GM12878 (cell line): ENCODE measurements at regions not wholly inside any gene's neighbourhood (a gene's known extent, or its start where the extent isn't known, plus 50 kb on each side); places are given as distances from the start of the nearest gene placed in this dataset.

Source experiments
- ATAC-seq: fragments of 200-7000 bp; cut with Tn5 transposase; 3 replicates; pipeline ENCODE4 v1.9.1; 2020; ENCODE audit warnings: mild to moderate bottlenecking, moderate library complexity
- BruUV-seq: library from RNA; stranded (reverse); fragments of 400-500 nt; replicated peaks from 2 replicates; lab custom pipeline; 2021; lab: Mats Ljungman, UMichigan
- CTCF ChIA-PET: fragments of 300-600 bp; sonication (Branson Sonifier 250); formaldehyde crosslinking; extraction: SDS; loops from one replicate; lab custom pipeline; 2021; ENCODE audit warnings: inconsistent platforms; lab: Yijun Ruan, JAX
- POLR2A ChIA-PET: fragments of 350-600 bp; formaldehyde crosslinking; extraction: SDS; loops from one replicate; lab custom pipeline; 2021; ENCODE audit warnings: inconsistent platforms; lab: Charles Lee
- RAD21 ChIA-PET: fragments of 300-600 bp; sonication (Branson Sonifier 250); formaldehyde crosslinking; loops from one replicate; lab custom pipeline; 2023; ENCODE audit warnings: antibody characterized with exemption; ENCODE audit not compliant: unreplicated experiment; lab: Charles Lee
- SMC1A ChIA-PET: fragments of 300-600 bp; sonication (Branson Sonifier 250); formaldehyde crosslinking; loops from one replicate; lab custom pipeline; 2023; ENCODE audit not compliant: unreplicated experiment, uncharacterized antibody; lab: Charles Lee
- DNase-seq: peaks from one replicate; pipeline ENCODE4 v3.0.0-alpha.2; 2011; ENCODE audit warnings: low read depth, low spot score
- FAIRE-seq: peaks from 3 replicates; lab custom pipeline; 2011; peaks lifted over from hg19 to GRCh38; lab: Jason Lieb, UNC
- H2AFZ ChIP-seq: 2 replicates; pipeline ENCODE4 v1.6.0; 2011; ENCODE audit warnings: low read depth, low read length, control low read depth; ENCODE audit not compliant: control insufficient read depth
- H3K27ac ChIP-seq: 2 replicates; pipeline ENCODE4 v1.5.1; 2011; ENCODE audit warnings: control low read depth; ENCODE audit not compliant: control insufficient read depth, insufficient read depth
- H3K27me3 ChIP-seq, 2 experiments: replicated peaks in 1 of 2; 2 replicates each; pipeline versions ENCODE4 v1.6.0 to v1.6.1; 2011; ENCODE audit warnings: low read length in 1 of 2; ENCODE audit not compliant: control insufficient read depth in 2 of 2, insufficient read depth in 2 of 2
- H3K36me3 ChIP-seq, 2 experiments: 2 replicates each; pipeline ENCODE4 v1.5.1; 2011; ENCODE audit warnings: low read length in 1 of 2; ENCODE audit not compliant: control insufficient read depth in 2 of 2, insufficient read depth in 2 of 2
- H3K4me1 ChIP-seq: 2 replicates; pipeline ENCODE4 v1.6.1; 2011; ENCODE audit warnings: mild to moderate bottlenecking, low read length, moderate library complexity, mixed read lengths; ENCODE audit not compliant: control insufficient read depth, insufficient read depth
- H3K4me2 ChIP-seq: 2 replicates; pipeline ENCODE4 v1.6.0; 2011; ENCODE audit warnings: control low read depth; ENCODE audit not compliant: control insufficient read depth, insufficient read depth
- H3K4me3 ChIP-seq: fragments of 200-600 bp; sonication (generic); 2 replicates; pipeline ENCODE4 v1.5.1; 2016
- H3K79me2 ChIP-seq: 2 replicates; pipeline ENCODE4 v1.6.0; 2011; ENCODE audit warnings: low read length; ENCODE audit not compliant: control insufficient read depth, insufficient read depth
- H3K9ac ChIP-seq: 2 replicates; pipeline ENCODE4 v1.8.0; 2011; ENCODE audit warnings: low read length, control low read depth, mixed read lengths; ENCODE audit not compliant: control insufficient read depth, insufficient read depth
- H3K9me3 ChIP-seq: replicated peaks from 3 replicates; pipeline ENCODE4 v1.5.1; 2011; ENCODE audit warnings: mild to moderate bottlenecking, low read length; ENCODE audit not compliant: control insufficient read depth, insufficient read depth
- H4K20me1 ChIP-seq: 2 replicates; pipeline ENCODE4 v1.6.0; 2011; ENCODE audit not compliant: control insufficient read depth, insufficient read depth
- ASH2L ChIP-seq: fragments of 300-600, 200-600 bp; sonication (generic); IDR thresholded peaks from 2 replicates; pipeline ENCODE4 v1.6.1; 2017; ENCODE audit warnings: low read depth, mild to moderate bottlenecking, borderline replicate concordance
- BHLHE40 ChIP-seq, 2 experiments: fragments of 450-650 bp in 1 of 2; IDR thresholded peaks; 2 replicates each; pipeline ENCODE4 v1.6.1; 2011 to 2017; ENCODE audit warnings: low read depth in 2 of 2, borderline replicate concordance in 1 of 2, improper control_type of control experiment in 1 of 2, low read length in 1 of 2, mild to moderate bottlenecking in 1 of 2
- CBFB ChIP-seq: IDR thresholded peaks from 2 replicates; pipeline ENCODE4 v1.6.1; 2016; ENCODE audit warnings: antibody characterized with exemption, low read depth
- CEBPB ChIP-seq, 2 experiments: fragments of 150-350 bp in 1 of 2; IDR thresholded peaks; 2 replicates each; pipeline ENCODE4 v1.6.1; 2012 to 2014; ENCODE audit warnings: low read depth in 2 of 2, low read length in 2 of 2, borderline replicate concordance in 1 of 2, inconsistent platforms in 1 of 2
- ESRRA ChIP-seq: IDR thresholded peaks from 2 replicates; pipeline ENCODE4 v1.6.1; 2012; ENCODE audit warnings: mild to moderate bottlenecking, low read length, improper control_type of control experiment
- ETV6 ChIP-seq, 2 experiments: fragments of 450-650 bp in 1 of 2; IDR thresholded peaks in 1 of 2; conservative IDR thresholded peaks in 1 of 2; 2 replicates each; pipeline ENCODE4 v1.6.1; 2014; ENCODE audit warnings: antibody characterized with exemption in 1 of 2, borderline replicate concordance in 1 of 2, low read depth in 1 of 2, mild to moderate bottlenecking in 1 of 2, moderate library complexity in 1 of 2
- KDM1A ChIP-seq: fragments of 200-600 bp; sonication (generic); IDR thresholded peaks from 2 replicates; pipeline ENCODE4 v1.6.1; 2016; ENCODE audit warnings: borderline replicate concordance
- MAX ChIP-seq: IDR thresholded peaks from 2 replicates; pipeline ENCODE4 v1.6.1; 2012; ENCODE audit warnings: low read depth, low read length, improper control_type of control experiment
- RB1 ChIP-seq: fragments of 450-650 bp; formaldehyde crosslinking; IDR thresholded peaks from 2 replicates; pipeline ENCODE4 v1.6.1; 2017; ENCODE audit warnings: mild to moderate bottlenecking, borderline replicate concordance
- REST ChIP-seq: IDR thresholded peaks from 2 replicates; pipeline ENCODE4 v1.6.1; 2012; ENCODE audit warnings: mild to moderate bottlenecking, low read depth, low read length
- ZNF622 ChIP-seq: fragments of 450-650 bp; IDR thresholded peaks from 2 replicates; pipeline ENCODE4 v1.6.1; 2017; ENCODE audit warnings: mild to moderate bottlenecking, inconsistent platforms
- WGBS: methylation state at CpG from one replicate; pipeline ENCODE4 v1.1.6; 2016; ENCODE audit warnings: low lambda C conversion rate; ENCODE audit not compliant: insufficient replicate concordance, insufficient coverage; ENCODE audit errors: missing lambda C conversion rate; 5-methylcytosine and 5-hydroxymethylcytosine counted together
- in situ Hi-C: fragments of 300-500 bp; cut with MboI; formaldehyde crosslinking; loops from 9 replicates; pipeline ENCODE4 v1.14.3; 2018; ENCODE audit warnings: mixed read lengths
- intact Hi-C: fragments of 100-400 bp; cut with micrococcal nuclease; formaldehyde crosslinking; loops from one replicate; pipeline ENCODE4 v1.14.2; 2022; ENCODE audit not compliant: unreplicated experiment
- TF ChIP-seq, protein P1 (sequence below): fragments of 450-650 bp; IDR thresholded peaks from 2 replicates; pipeline ENCODE4 v1.6.1; 2017; ENCODE audit warnings: mild to moderate bottlenecking, low read depth, inconsistent platforms; ENCODE audit not compliant: poor library complexity, severe bottlenecking

DNA sequence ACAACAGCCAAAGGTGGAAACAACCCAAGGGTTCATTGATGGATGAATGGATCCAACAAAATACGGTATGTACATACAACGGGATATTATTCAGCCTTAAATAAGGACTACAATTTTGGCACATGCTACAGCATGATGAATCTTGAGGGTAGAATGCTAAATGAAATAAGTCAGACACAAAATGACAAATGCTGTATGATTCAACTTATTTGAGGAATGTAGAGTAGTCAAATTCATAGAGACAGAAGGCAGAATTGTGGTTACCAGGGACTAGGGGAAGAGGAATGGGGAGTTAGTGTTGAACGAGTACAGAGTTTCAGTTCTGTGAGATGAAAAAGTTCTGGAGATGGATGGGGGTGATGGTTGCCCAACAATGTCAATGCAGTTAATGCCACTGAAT is 118.0 kb upstream of the PAXBP1 start:
- WGBS: 37% methylated on average over 3 of the region's 3 CpGs
- Histone ChIP-seq H3K9me3 (no peaks in the 10 kb centered on the region; the same call in 2 of the 3 replicates), H3K27ac (no peak overlapping the region), H3K79me2 (no peaks in the 10 kb centered on the region), H2AFZ (no peak overlapping the region), H4K20me1 (no peaks in the 10 kb centered on the region), H3K4me3 (no peak overlapping the region), H3K27me3 (no peaks in the 10 kb centered on the region; a peak in 3 of 4 replicates), H3K9ac (no peak overlapping the region), H3K36me3 (no peaks in the 10 kb centered on the region), H3K4me2 (no peak overlapping the region), H3K4me1 (no peaks in the 10 kb centered on the region)
- ChIA-PET POLR2A (no interaction called here), CTCF (no interaction called here), RAD21 (no interaction called here), SMC1A (no interaction called here)
- DNase-seq (no peak), ATAC-seq (no peak), FAIRE-seq (no peak)
- no peak for TF ChIP-seq ESRRA
- in situ Hi-C loops (no loop called here), intact Hi-C loops (no loop called here)
- no TSS peak for BruUV-seq

GRCh38 chr21:32894321-32894720 is 122.8 kb upstream of the PAXBP1 start:
- Histone ChIP-seq H3K4me2 (no peak overlapping the region), H3K27ac (no peak overlapping the region), H3K79me2 (no peaks in the 10 kb centered on the region), H3K4me3 (no peak overlapping the region), H3K27me3 (no peaks in the 10 kb centered on the region), H3K36me3 (no peaks in the 10 kb centered on the region), H3K4me1 (no peaks in the 10 kb centered on the region), H3K9me3 (no peaks in the 10 kb centered on the region; the same call in 2 of the 3 replicates), H3K9ac (no peak overlapping the region), H2AFZ (no peak overlapping the region), H4K20me1 (no peaks in the 10 kb centered on the region)
- POLR2A ChIA-PET: no interaction called here
- intact Hi-C loops (no loop called here), in situ Hi-C loops (no loop called here)
- CTCF ChIA-PET: no interaction called here
- SMC1A ChIA-PET: no interaction called here
- DNase-seq (no peak), ATAC-seq (no peak), FAIRE-seq (no peak)
- BruUV-seq: no TSS peak
- RAD21 ChIA-PET: no interaction called here
- TF ChIP-seq CEBPB (IDR thresholded peaks at IDR 0.05; ENCODE audit: borderline replicate concordance in 1 of 2, low read depth in 2 of 2, low read length in 2 of 2) (no peak), KDM1A (no peak), REST (no peak), ZNF622 (no peak), BHLHE40 (IDR thresholded peaks at IDR 0.05; ENCODE audit: borderline replicate concordance in 1 of 2, low read depth in 2 of 2, low read length in 1 of 2) (no peak), MAX (no peak), ETV6 (conservative IDR thresholded peaks at IDR 0.05 in 1 of 2, IDR thresholded peaks at IDR 0.05 in 1 of 2; ENCODE audit: borderline replicate concordance in 1 of 2, low read depth in 1 of 2) (no peak), CBFB (no peak), RB1 (no peak), ASH2L (no peak)
- TF ChIP-seq, protein P1, sequence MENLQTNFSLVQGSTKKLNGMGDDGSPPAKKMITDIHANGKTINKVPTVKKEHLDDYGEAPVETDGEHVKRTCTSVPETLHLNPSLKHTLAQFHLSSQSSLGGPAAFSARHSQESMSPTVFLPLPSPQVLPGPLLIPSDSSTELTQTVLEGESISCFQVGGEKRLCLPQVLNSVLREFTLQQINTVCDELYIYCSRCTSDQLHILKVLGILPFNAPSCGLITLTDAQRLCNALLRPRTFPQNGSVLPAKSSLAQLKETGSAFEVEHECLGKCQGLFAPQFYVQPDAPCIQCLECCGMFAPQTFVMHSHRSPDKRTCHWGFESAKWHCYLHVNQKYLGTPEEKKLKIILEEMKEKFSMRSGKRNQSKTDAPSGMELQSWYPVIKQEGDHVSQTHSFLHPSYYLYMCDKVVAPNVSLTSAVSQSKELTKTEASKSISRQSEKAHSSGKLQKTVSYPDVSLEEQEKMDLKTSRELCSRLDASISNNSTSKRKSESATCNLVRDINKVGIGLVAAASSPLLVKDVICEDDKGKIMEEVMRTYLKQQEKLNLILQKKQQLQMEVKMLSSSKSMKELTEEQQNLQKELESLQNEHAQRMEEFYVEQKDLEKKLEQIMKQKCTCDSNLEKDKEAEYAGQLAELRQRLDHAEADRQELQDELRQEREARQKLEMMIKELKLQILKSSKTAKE: no peak
